ENCODE measurements at regions not wholly inside any gene's neighbourhood (a gene's known extent, or its start where the extent isn't known, plus 50 kb on each side); places are given as distances from the start of the nearest gene placed in this dataset.
"Not testable (repeated sequence)": the region's sequence is repeated elsewhere in the genome, so short reads cannot be mapped to it uniquely, and the experiment has no call there.

GRCh38 chr4:137394018-137394417 lies 138.3 kb downstream of the PCDH18 start:
- no peak for DNase-seq (ENCODE audit: low read depth)

GRCh38 chr4:137393044-137393443 lies 139.2 kb downstream of the PCDH18 start:
- no peak for DNase-seq (ENCODE audit: low read depth)

GRCh38 chr4:137390707-137391106 lies 141.6 kb downstream of the PCDH18 start:
- DNase-seq (ENCODE audit: low read depth) = no peak

GRCh38 chr4:137389911-137390520 lies 142.3 kb downstream of the PCDH18 start:
- no peak for DNase-seq (ENCODE audit: low read depth)

GRCh38 chr4:137387924-137388323 lies 144.4 kb downstream of the PCDH18 start:
- DNase-seq (ENCODE audit: low read depth) = no peak

- no peak for DNase-seq (ENCODE audit: low read depth)
These were observed 147.8 kb downstream of the PCDH18 start for GRCh38 chr4:137384476-137384875.

GRCh38 chr4:137378821-137379220 lies 153.5 kb downstream of the PCDH18 start:
- no peak for DNase-seq (ENCODE audit: low read depth)

GRCh38 chr4:137378393-137378792 lies 153.9 kb downstream of the PCDH18 start:
- DNase-seq (ENCODE audit: low read depth) = no peak

GRCh38 chr4:137376312-137376711 lies 156.0 kb downstream of the PCDH18 start:
- DNase-seq (ENCODE audit: low read depth) = no peak

GRCh38 chr4:137375111-137375850 lies 157.0 kb downstream of the PCDH18 start:
- DNase-seq (ENCODE audit: low read depth) = no peak

GRCh38 chr4:137370679-137371078 lies 161.6 kb downstream of the PCDH18 start:
- DNase-seq (ENCODE audit: low read depth) = no peak

GRCh38 chr4:137370206-137370633 lies 162.1 kb downstream of the PCDH18 start:
- DNase-seq (ENCODE audit: low read depth) = no peak

- no peak for DNase-seq (ENCODE audit: low read depth)
These were observed 164.7 kb downstream of the PCDH18 start for GRCh38 chr4:137367620-137368019.

- no peak for DNase-seq (ENCODE audit: low read depth)
These were observed 168.8 kb downstream of the PCDH18 start for GRCh38 chr4:137363496-137363895.

GRCh38 chr4:137361756-137362470 lies 170.4 kb downstream of the PCDH18 start:
- no peak for DNase-seq (ENCODE audit: low read depth)

- DNase-seq (ENCODE audit: low read depth) = no peak
These were observed 171.5 kb downstream of the PCDH18 start for GRCh38 chr4:137360761-137361160.

GRCh38 chr4:137359691-137360315 lies 172.5 kb downstream of the PCDH18 start:
- DNase-seq (ENCODE audit: low read depth) = no peak

GRCh38 chr4:137354562-137354961 lies 177.7 kb downstream of the PCDH18 start:
- DNase-seq (ENCODE audit: low read depth) = not testable (repeated sequence)

GRCh38 chr4:137347371-137347770 lies 184.9 kb downstream of the PCDH18 start:
- no peak for DNase-seq (ENCODE audit: low read depth)

GRCh38 chr4:137345597-137345996 lies 186.7 kb downstream of the PCDH18 start:
- DNase-seq (ENCODE audit: low read depth) = no peak

- DNase-seq (ENCODE audit: low read depth) = no peak
These were observed 189.1 kb downstream of the PCDH18 start for GRCh38 chr4:137343221-137343620.

- no peak for DNase-seq (ENCODE audit: low read depth)
These were observed 199.3 kb downstream of the PCDH18 start for GRCh38 chr4:137333031-137333430.

GRCh38 chr4:137312257-137312656 lies 220.0 kb downstream of the PCDH18 start:
- no peak for DNase-seq (ENCODE audit: low read depth)

Measured in activated T-cell treated with anti-CD3 and anti-CD28 coated beads for 24 hours (primary cell).